ENCODE measurements at regions not wholly inside any gene's neighbourhood (a gene's known extent, or its start where the extent isn't known, plus 50 kb on each side); places are given as distances from the start of the nearest gene placed in this dataset.
A peak's percentile ranks its signal among the peaks of the same experiment; 100 is the strongest.

DNA sequence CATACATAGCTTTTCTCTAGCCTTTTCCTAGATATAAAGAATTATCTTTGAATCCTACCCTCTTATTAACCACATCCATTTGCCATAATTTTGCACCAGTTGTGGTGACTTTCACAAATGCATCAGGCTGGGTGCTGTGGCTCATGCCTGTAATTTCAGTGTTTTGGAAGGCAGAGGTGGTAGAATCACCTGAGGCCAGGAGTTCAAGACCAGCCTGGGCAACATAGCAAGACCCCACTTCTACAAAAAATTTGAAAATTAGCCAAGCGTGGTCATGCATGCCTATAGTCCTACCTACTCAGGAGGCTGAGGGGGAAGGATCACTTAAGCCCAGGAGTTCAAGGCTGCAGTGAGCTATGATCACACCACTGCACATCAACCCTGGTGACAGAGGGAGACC is 672.4 kb upstream of the CHAC2 start:
- H4K8ac ChIP-seq (ENCODE audit: low read depth, low read length): no peak overlapping the region
- no peaks in the 10 kb centered on the region for H3K9me3 ChIP-seq (replicated peaks in 1 of 2; ENCODE audit: control insufficient read depth in 2 of 2, insufficient read depth in 1 of 2, low read depth in 1 of 2, low read length in 2 of 2)
- no peaks in the 10 kb centered on the region for H3K79me1 ChIP-seq (ENCODE audit: low read depth, low read length)
- H4K91ac ChIP-seq (ENCODE audit: low read depth, low read length, poor library complexity): no peak overlapping the region
- H3K14ac ChIP-seq (ENCODE audit: low read length): no peak overlapping the region
- H3K4ac ChIP-seq (ENCODE audit: low read length): no peak overlapping the region
- H3K36me3 ChIP-seq (replicated peaks in 1 of 2; ENCODE audit: control insufficient read depth in 2 of 2, insufficient read depth in 2 of 2, low read length in 2 of 2): no peaks in the 10 kb centered on the region
- H2AFZ ChIP-seq (ENCODE audit: low read length): no peak overlapping the region
- H3K9ac ChIP-seq (ENCODE audit: low read depth, low read length, poor library complexity): no peak overlapping the region
- peaks cover 0 to 2% of the 10 kb centered on the region in 2 donors for H3K4me1 ChIP-seq (ENCODE audit: control insufficient read depth in 2 of 2, insufficient read depth in 1 of 2, low read depth in 1 of 2, low read length in 2 of 2)
- no peak overlapping the region for H2AK5ac ChIP-seq (ENCODE audit: low read depth, low read length)
- WGBS, 2 donors (ENCODE audit: extremely low coverage in 2 of 2, insufficient read length in 2 of 2, insufficient replicate concordance in 1 of 2): no CpG with 5 or more reads among the region's 1 CpG
- no peak overlapping the region for H3K23ac ChIP-seq (ENCODE audit: low read depth, low read length, poor library complexity)
- H2BK15ac ChIP-seq (ENCODE audit: low read length): no peak overlapping the region
- H3K27me3 ChIP-seq (ENCODE audit: control insufficient read depth in 3 of 3, insufficient read depth in 3 of 3, low read depth in 1 of 3, low read length in 3 of 3): no peaks in the 10 kb centered on the region
- no peak overlapping the region for H2BK5ac ChIP-seq (ENCODE audit: low read length)
- DNase-seq (ENCODE audit: low spot score): no peak
- H3K4me2 ChIP-seq (ENCODE audit: insufficient read depth, low read length, poor library complexity, severe bottlenecking): no peak overlapping the region
- no peak overlapping the region for H3K4me3 ChIP-seq (ENCODE audit: low read length in 2 of 2)
- no peak overlapping the region for H3K18ac ChIP-seq (ENCODE audit: low read length)
- no peak overlapping the region for H2BK12ac ChIP-seq (ENCODE audit: low read length)
- H2BK120ac ChIP-seq (ENCODE audit: low read depth, low read length): no peak overlapping the region
- no peak overlapping the region for H3K27ac ChIP-seq (replicated peaks; ENCODE audit: low read length)

DNA sequence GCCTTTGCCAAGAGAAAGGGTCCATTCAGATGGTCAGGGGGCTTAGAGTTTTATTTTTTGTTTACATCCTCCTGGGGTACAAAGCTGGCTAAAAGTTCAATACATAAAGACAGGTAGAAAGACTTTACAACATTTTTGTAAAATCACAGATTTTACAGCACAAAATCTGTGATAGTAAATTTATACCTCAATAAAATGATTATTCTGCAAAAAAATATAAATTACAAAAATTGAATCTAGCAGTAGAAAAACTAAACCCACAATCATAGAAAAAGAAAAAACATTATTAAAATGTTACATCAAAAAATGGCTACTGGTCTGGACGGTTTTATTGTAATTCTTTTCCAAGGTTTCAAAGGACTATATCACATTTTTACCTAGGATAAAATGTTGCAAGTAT is 674.2 kb upstream of the CHAC2 start:
- H3K79me1 ChIP-seq (ENCODE audit: low read depth, low read length): no peaks in the 10 kb centered on the region
- no peak overlapping the region for H2BK120ac ChIP-seq (ENCODE audit: low read depth, low read length)
- no peak overlapping the region for H3K4me3 ChIP-seq (ENCODE audit: low read length in 2 of 2)
- no peak overlapping the region for H3K23ac ChIP-seq (ENCODE audit: low read depth, low read length, poor library complexity)
- DNase-seq (ENCODE audit: low spot score): no peak
- peaks cover 0 to 2% of the 10 kb centered on the region in 2 donors for H3K4me1 ChIP-seq (ENCODE audit: control insufficient read depth in 2 of 2, insufficient read depth in 1 of 2, low read depth in 1 of 2, low read length in 2 of 2)
- no peak overlapping the region for H3K4ac ChIP-seq (ENCODE audit: low read length)
- no peak overlapping the region for H2AK5ac ChIP-seq (ENCODE audit: low read depth, low read length)
- no peak overlapping the region for H3K4me2 ChIP-seq (ENCODE audit: insufficient read depth, low read length, poor library complexity, severe bottlenecking)
- no peak overlapping the region for H4K91ac ChIP-seq (ENCODE audit: low read depth, low read length, poor library complexity)
- H3K9me3 ChIP-seq (replicated peaks in 1 of 2; ENCODE audit: control insufficient read depth in 2 of 2, insufficient read depth in 1 of 2, low read depth in 1 of 2, low read length in 2 of 2): no peaks in the 10 kb centered on the region
- no peak overlapping the region for H2BK15ac ChIP-seq (ENCODE audit: low read length)
- H3K14ac ChIP-seq (ENCODE audit: low read length): no peak overlapping the region
- H3K27me3 ChIP-seq (ENCODE audit: control insufficient read depth in 3 of 3, insufficient read depth in 3 of 3, low read depth in 1 of 3, low read length in 3 of 3): no peaks in the 10 kb centered on the region
- no peak overlapping the region for H2BK12ac ChIP-seq (ENCODE audit: low read length)
- WGBS, 2 donors (ENCODE audit: extremely low coverage in 2 of 2, insufficient read length in 2 of 2, insufficient replicate concordance in 1 of 2): no CpG with 5 or more reads among the region's 1 CpG
- H3K27ac ChIP-seq (replicated peaks; ENCODE audit: low read length): no peak overlapping the region
- H3K36me3 ChIP-seq (replicated peaks in 1 of 2; ENCODE audit: control insufficient read depth in 2 of 2, insufficient read depth in 2 of 2, low read length in 2 of 2): no peaks in the 10 kb centered on the region
- H2BK5ac ChIP-seq (ENCODE audit: low read length): no peak overlapping the region
- no peak overlapping the region for H3K9ac ChIP-seq (ENCODE audit: low read depth, low read length, poor library complexity)
- no peak overlapping the region for H4K8ac ChIP-seq (ENCODE audit: low read depth, low read length)
- no peak overlapping the region for H2AFZ ChIP-seq (ENCODE audit: low read length)
- H3K18ac ChIP-seq (ENCODE audit: low read length): no peak overlapping the region

DNA sequence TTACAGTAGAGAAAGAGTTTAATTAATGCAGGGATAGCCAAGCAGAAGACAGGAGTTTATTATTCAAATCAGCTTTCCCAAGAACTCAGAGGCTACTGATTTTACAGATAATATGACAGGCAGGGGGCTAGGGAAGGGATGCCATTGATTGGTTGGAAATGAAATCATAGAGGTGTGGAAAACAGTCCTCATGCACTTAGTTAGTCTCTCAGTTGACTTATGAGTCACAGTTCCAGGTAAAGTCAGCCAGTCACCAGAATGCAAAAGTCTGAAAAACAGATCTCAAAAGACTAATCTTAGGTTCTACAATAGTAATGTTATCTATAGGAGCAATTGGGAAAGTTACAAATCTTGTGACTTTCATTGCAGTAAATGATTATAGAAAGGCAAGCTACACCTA is 676.4 kb upstream of the CHAC2 start:
- H3K14ac ChIP-seq (ENCODE audit: low read length): no peak overlapping the region
- H3K4me2 ChIP-seq (ENCODE audit: insufficient read depth, low read length, poor library complexity, severe bottlenecking): no peak overlapping the region
- DNase-seq (ENCODE audit: low spot score): no peak
- H4K8ac ChIP-seq (ENCODE audit: low read depth, low read length): no peak overlapping the region
- H3K4ac ChIP-seq (ENCODE audit: low read length): no peak overlapping the region
- H2AK5ac ChIP-seq (ENCODE audit: low read depth, low read length): no peak overlapping the region
- no peak overlapping the region for H3K27ac ChIP-seq (replicated peaks; ENCODE audit: low read length)
- no peak overlapping the region for H4K91ac ChIP-seq (ENCODE audit: low read depth, low read length, poor library complexity)
- no peak overlapping the region for H3K18ac ChIP-seq (ENCODE audit: low read length)
- H2BK5ac ChIP-seq (ENCODE audit: low read length): no peak overlapping the region
- H3K27me3 ChIP-seq (ENCODE audit: control insufficient read depth in 3 of 3, insufficient read depth in 3 of 3, low read depth in 1 of 3, low read length in 3 of 3): no peaks in the 10 kb centered on the region
- no peaks in the 10 kb centered on the region for H3K36me3 ChIP-seq (replicated peaks in 1 of 2; ENCODE audit: control insufficient read depth in 2 of 2, insufficient read depth in 2 of 2, low read length in 2 of 2)
- no peaks in the 10 kb centered on the region for H3K79me1 ChIP-seq (ENCODE audit: low read depth, low read length)
- no peaks in the 10 kb centered on the region for H3K9me3 ChIP-seq (replicated peaks in 1 of 2; ENCODE audit: control insufficient read depth in 2 of 2, insufficient read depth in 1 of 2, low read depth in 1 of 2, low read length in 2 of 2)
- H2BK15ac ChIP-seq (ENCODE audit: low read length): no peak overlapping the region
- no peaks in the 10 kb centered on the region for H3K4me1 ChIP-seq (ENCODE audit: control insufficient read depth in 2 of 2, insufficient read depth in 1 of 2, low read depth in 1 of 2, low read length in 2 of 2)
- no peak overlapping the region for H3K9ac ChIP-seq (ENCODE audit: low read depth, low read length, poor library complexity)
- no peak overlapping the region for H2AFZ ChIP-seq (ENCODE audit: low read length)
- H2BK120ac ChIP-seq (ENCODE audit: low read depth, low read length): no peak overlapping the region
- H2BK12ac ChIP-seq (ENCODE audit: low read length): no peak overlapping the region
- H3K23ac ChIP-seq (ENCODE audit: low read depth, low read length, poor library complexity): no peak overlapping the region
- H3K4me3 ChIP-seq (ENCODE audit: low read length in 2 of 2): no peak overlapping the region

DNA sequence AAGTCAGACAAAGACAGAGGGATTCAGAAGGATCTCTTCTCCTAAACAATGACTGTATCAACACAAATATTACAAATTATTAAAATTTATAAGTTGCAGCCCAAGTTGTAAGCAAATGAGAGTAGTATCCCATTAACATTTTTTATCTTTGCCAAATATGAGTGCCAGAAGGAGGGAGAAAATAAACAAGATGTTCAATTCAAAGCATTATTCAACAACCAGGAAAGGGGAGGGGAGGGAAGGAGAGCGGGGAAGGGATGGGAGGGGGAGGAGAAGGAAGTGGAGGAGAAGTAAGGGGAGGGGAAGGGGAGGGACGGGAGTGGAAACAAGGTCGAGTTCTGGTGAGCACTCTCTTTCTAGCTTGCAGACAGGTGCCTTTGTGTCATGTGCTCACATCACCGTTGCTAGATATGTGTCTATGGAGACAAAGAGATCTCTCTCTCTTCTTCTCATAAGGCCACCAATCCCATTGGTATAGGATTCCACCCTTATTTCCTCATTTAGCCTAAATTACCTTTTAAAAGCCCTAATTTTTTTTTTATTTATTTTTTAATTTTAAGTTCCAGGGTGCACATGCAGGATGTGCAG is 679.6 kb upstream of the CHAC2 start:
- Histone ChIP-seq H2BK12ac (ENCODE audit: low read length) (no peak overlapping the region), H2AFZ (ENCODE audit: low read length) (peak overlapping the region; percentile 69), H3K27ac (replicated peaks; ENCODE audit: low read length) (no peak overlapping the region), H3K14ac (ENCODE audit: low read length) (no peak overlapping the region), H3K79me1 (ENCODE audit: low read depth, low read length) (no peaks in the 10 kb centered on the region), H2BK120ac (ENCODE audit: low read depth, low read length) (no peak overlapping the region), H3K4me3 (ENCODE audit: low read length in 2 of 2) (no peak overlapping the region), H3K4ac (ENCODE audit: low read length) (no peak overlapping the region), H3K27me3 (ENCODE audit: control insufficient read depth in 3 of 3, insufficient read depth in 3 of 3, low read depth in 1 of 3, low read length in 3 of 3) (no peaks in the 10 kb centered on the region), H2BK5ac (ENCODE audit: low read length) (no peak overlapping the region), H4K91ac (ENCODE audit: low read depth, low read length, poor library complexity) (no peak overlapping the region), H3K9ac (ENCODE audit: low read depth, low read length, poor library complexity) (no peak overlapping the region), H3K36me3 (replicated peaks in 1 of 2; ENCODE audit: control insufficient read depth in 2 of 2, insufficient read depth in 2 of 2, low read length in 2 of 2) (no peaks in the 10 kb centered on the region), H3K23ac (ENCODE audit: low read depth, low read length, poor library complexity) (no peak overlapping the region), H3K4me1 (ENCODE audit: control insufficient read depth in 2 of 2, insufficient read depth in 1 of 2, low read depth in 1 of 2, low read length in 2 of 2) (no peaks in the 10 kb centered on the region), H3K9me3 (replicated peaks in 1 of 2; ENCODE audit: control insufficient read depth in 2 of 2, insufficient read depth in 1 of 2, low read depth in 1 of 2, low read length in 2 of 2) (no peaks in the 10 kb centered on the region), H3K18ac (ENCODE audit: low read length) (no peak overlapping the region), H2AK5ac (ENCODE audit: low read depth, low read length) (no peak overlapping the region), H3K4me2 (ENCODE audit: insufficient read depth, low read length, poor library complexity, severe bottlenecking) (no peak overlapping the region), H2BK15ac (ENCODE audit: low read length) (no peak overlapping the region), H4K8ac (ENCODE audit: low read depth, low read length) (no peak overlapping the region)
- no peak for DNase-seq (ENCODE audit: low spot score)
- 100% methylated on average over 1 of the region's 4 CpGs; no CpG with 5 or more reads in 1 of the 2 donors for WGBS, 2 donors (ENCODE audit: extremely low coverage in 2 of 2, insufficient read length in 2 of 2, insufficient replicate concordance in 1 of 2)

Measured in neuronal stem cell (in vitro differentiated cells).